ENCODE measurements at regions not wholly inside any gene's neighbourhood (a gene's known extent, or its start where the extent isn't known, plus 50 kb on each side); places are given as distances from the start of the nearest gene placed in this dataset.

GRCh38 chr14:61602003-61602732 lies 93.1 kb upstream of the HIF1A start:
- no peak overlapping the region for H3K4me3 ChIP-seq (ENCODE audit: low read length in 2 of 2)
- H3K4me1 ChIP-seq (ENCODE audit: control insufficient read depth in 2 of 2, insufficient read depth in 2 of 2, low read length in 2 of 2): peaks cover 2 to 15% of the 10 kb centered on the region in 2 donors
- H3K27ac ChIP-seq (ENCODE audit: low read depth in 1 of 2, low read length in 1 of 2): peak overlapping the region in 1 of 2 donors; percentile 46
- H3K27me3 ChIP-seq (ENCODE audit: control insufficient read depth in 2 of 2, insufficient read depth in 1 of 2, low read length in 1 of 2): no peaks in the 10 kb centered on the region
- no peaks in the 10 kb centered on the region for H3K36me3 ChIP-seq (ENCODE audit: control insufficient read depth in 2 of 2, insufficient read depth in 2 of 2, low read length in 1 of 2)
- WGBS: 84% methylated on average over 13 of the region's 13 CpGs
- H3K9me3 ChIP-seq (ENCODE audit: control insufficient read depth in 2 of 2, insufficient read depth in 1 of 2, low read length in 1 of 2): no peaks in the 10 kb centered on the region
- no peak for DNase-seq (ENCODE audit: low read depth in 6 of 9, low spot score in 9 of 9)

GRCh38 chr14:61602733-61603077 lies 92.6 kb upstream of the HIF1A start:
- WGBS: 95% methylated on average over 1 of the region's 1 CpG
- no peak overlapping the region for H3K27ac ChIP-seq (ENCODE audit: low read depth in 1 of 2, low read length in 1 of 2)
- no peaks in the 10 kb centered on the region for H3K27me3 ChIP-seq (ENCODE audit: control insufficient read depth in 2 of 2, insufficient read depth in 1 of 2, low read length in 1 of 2)
- no peaks in the 10 kb centered on the region for H3K9me3 ChIP-seq (ENCODE audit: control insufficient read depth in 2 of 2, insufficient read depth in 1 of 2, low read length in 1 of 2)
- H3K36me3 ChIP-seq (ENCODE audit: control insufficient read depth in 2 of 2, insufficient read depth in 2 of 2, low read length in 1 of 2): no peaks in the 10 kb centered on the region
- DNase-seq (ENCODE audit: low read depth in 6 of 9, low spot score in 9 of 9): no peak
- H3K4me3 ChIP-seq (ENCODE audit: low read length in 2 of 2): no peak overlapping the region
- peaks cover 7 to 20% of the 10 kb centered on the region in 2 donors for H3K4me1 ChIP-seq (ENCODE audit: control insufficient read depth in 2 of 2, insufficient read depth in 2 of 2, low read length in 2 of 2)

GRCh38 chr14:61603736-61604135 lies 91.6 kb upstream of the HIF1A start:
- Histone ChIP-seq H3K36me3 (ENCODE audit: control insufficient read depth in 2 of 2, insufficient read depth in 2 of 2, low read length in 1 of 2) (no peaks in the 10 kb centered on the region), H3K27ac (ENCODE audit: low read depth in 1 of 2, low read length in 1 of 2) (no peak overlapping the region), H3K27me3 (ENCODE audit: control insufficient read depth in 2 of 2, insufficient read depth in 1 of 2, low read length in 1 of 2) (no peaks in the 10 kb centered on the region), H3K9me3 (ENCODE audit: control insufficient read depth in 2 of 2, insufficient read depth in 1 of 2, low read length in 1 of 2) (no peaks in the 10 kb centered on the region), H3K4me1 (ENCODE audit: control insufficient read depth in 2 of 2, insufficient read depth in 2 of 2, low read length in 2 of 2) (peaks cover 9 to 22% of the 10 kb centered on the region in 2 donors), H3K4me3 (ENCODE audit: low read length in 2 of 2) (no peak overlapping the region)
- DNase-seq (ENCODE audit: low read depth in 6 of 9, low spot score in 9 of 9): no peak
- WGBS: 95% methylated on average over 4 of the region's 4 CpGs

- Histone ChIP-seq H3K27ac (ENCODE audit: low read depth in 1 of 2, low read length in 1 of 2) (peak overlapping the region in 1 of 2 donors; percentile 55), H3K4me1 (ENCODE audit: control insufficient read depth in 2 of 2, insufficient read depth in 2 of 2, low read length in 2 of 2) (peaks cover 9 to 16% of the 10 kb centered on the region in 2 donors), H3K4me3 (ENCODE audit: low read length in 2 of 2) (no peak overlapping the region), H3K36me3 (ENCODE audit: control insufficient read depth in 2 of 2, insufficient read depth in 2 of 2, low read length in 1 of 2) (no peaks in the 10 kb centered on the region), H3K9me3 (ENCODE audit: control insufficient read depth in 2 of 2, insufficient read depth in 1 of 2, low read length in 1 of 2) (no peaks in the 10 kb centered on the region), H3K27me3 (ENCODE audit: control insufficient read depth in 2 of 2, insufficient read depth in 1 of 2, low read length in 1 of 2) (no peaks in the 10 kb centered on the region)
- peak in 8 of 9 donors; percentile 45 to 88 (median 68) for DNase-seq (ENCODE audit: low read depth in 6 of 9, low spot score in 9 of 9)
- WGBS: 51% methylated on average over 7 of the region's 7 CpGs
These were observed 87.6 kb upstream of the HIF1A start for GRCh38 chr14:61607570-61608244.

- no peak overlapping the region for H3K27ac ChIP-seq (ENCODE audit: low read depth in 1 of 2, low read length in 1 of 2)
- peaks cover 9 to 16% of the 10 kb centered on the region in 2 donors for H3K4me1 ChIP-seq (ENCODE audit: control insufficient read depth in 2 of 2, insufficient read depth in 2 of 2, low read length in 2 of 2)
- DNase-seq (ENCODE audit: low read depth in 6 of 9, low spot score in 9 of 9): no peak
- no peaks in the 10 kb centered on the region for H3K27me3 ChIP-seq (ENCODE audit: control insufficient read depth in 2 of 2, insufficient read depth in 1 of 2, low read length in 1 of 2)
- no peak overlapping the region for H3K4me3 ChIP-seq (ENCODE audit: low read length in 2 of 2)
- WGBS: 96% methylated on average over 8 of the region's 8 CpGs
- H3K9me3 ChIP-seq (ENCODE audit: control insufficient read depth in 2 of 2, insufficient read depth in 1 of 2, low read length in 1 of 2): no peaks in the 10 kb centered on the region
- H3K36me3 ChIP-seq (ENCODE audit: control insufficient read depth in 2 of 2, insufficient read depth in 2 of 2, low read length in 1 of 2): no peaks in the 10 kb centered on the region
These were observed 86.8 kb upstream of the HIF1A start for GRCh38 chr14:61608245-61609165.

GRCh38 chr14:61609191-61609843 lies 86.0 kb upstream of the HIF1A start:
- H3K36me3 ChIP-seq (ENCODE audit: control insufficient read depth in 2 of 2, insufficient read depth in 2 of 2, low read length in 1 of 2): no peaks in the 10 kb centered on the region
- DNase-seq (ENCODE audit: low read depth in 6 of 9, low spot score in 9 of 9): no peak
- peaks cover 9 to 16% of the 10 kb centered on the region in 2 donors for H3K4me1 ChIP-seq (ENCODE audit: control insufficient read depth in 2 of 2, insufficient read depth in 2 of 2, low read length in 2 of 2)
- 91% methylated on average over 10 of the region's 10 CpGs for WGBS
- H3K4me3 ChIP-seq (ENCODE audit: low read length in 2 of 2): no peak overlapping the region
- H3K9me3 ChIP-seq (ENCODE audit: control insufficient read depth in 2 of 2, insufficient read depth in 1 of 2, low read length in 1 of 2): no peaks in the 10 kb centered on the region
- H3K27ac ChIP-seq (ENCODE audit: low read depth in 1 of 2, low read length in 1 of 2): no peak overlapping the region
- no peaks in the 10 kb centered on the region for H3K27me3 ChIP-seq (ENCODE audit: control insufficient read depth in 2 of 2, insufficient read depth in 1 of 2, low read length in 1 of 2)

- H3K9me3 ChIP-seq (ENCODE audit: control insufficient read depth in 2 of 2, insufficient read depth in 1 of 2, low read length in 1 of 2): no peaks in the 10 kb centered on the region
- no peak overlapping the region for H3K4me3 ChIP-seq (ENCODE audit: low read length in 2 of 2)
- H3K36me3 ChIP-seq (ENCODE audit: control insufficient read depth in 2 of 2, insufficient read depth in 2 of 2, low read length in 1 of 2): no peaks in the 10 kb centered on the region
- 88% methylated on average over 5 of the region's 5 CpGs for WGBS
- H3K4me1 ChIP-seq (ENCODE audit: control insufficient read depth in 2 of 2, insufficient read depth in 2 of 2, low read length in 2 of 2): peaks cover 9 to 16% of the 10 kb centered on the region in 2 donors
- H3K27ac ChIP-seq (ENCODE audit: low read depth in 1 of 2, low read length in 1 of 2): no peak overlapping the region
- H3K27me3 ChIP-seq (ENCODE audit: control insufficient read depth in 2 of 2, insufficient read depth in 1 of 2, low read length in 1 of 2): no peaks in the 10 kb centered on the region
- DNase-seq (ENCODE audit: low read depth in 6 of 9, low spot score in 9 of 9): no peak
These were observed 85.4 kb upstream of the HIF1A start for GRCh38 chr14:61609884-61610283.

GRCh38 chr14:61610900-61611299 lies 84.4 kb upstream of the HIF1A start:
- peaks cover 9 to 16% of the 10 kb centered on the region in 2 donors for H3K4me1 ChIP-seq (ENCODE audit: control insufficient read depth in 2 of 2, insufficient read depth in 2 of 2, low read length in 2 of 2)
- H3K36me3 ChIP-seq (ENCODE audit: control insufficient read depth in 2 of 2, insufficient read depth in 2 of 2, low read length in 1 of 2): no peaks in the 10 kb centered on the region
- no peak overlapping the region for H3K27ac ChIP-seq (ENCODE audit: low read depth in 1 of 2, low read length in 1 of 2)
- H3K27me3 ChIP-seq (ENCODE audit: control insufficient read depth in 2 of 2, insufficient read depth in 1 of 2, low read length in 1 of 2): no peaks in the 10 kb centered on the region
- no peaks in the 10 kb centered on the region for H3K9me3 ChIP-seq (ENCODE audit: control insufficient read depth in 2 of 2, insufficient read depth in 1 of 2, low read length in 1 of 2)
- no peak for DNase-seq (ENCODE audit: low read depth in 6 of 9, low spot score in 9 of 9)
- 99% methylated on average over 2 of the region's 2 CpGs for WGBS
- no peak overlapping the region for H3K4me3 ChIP-seq (ENCODE audit: low read length in 2 of 2)
